Adrenal gland (tissue), 5 donors: ENCODE measurements at regions not wholly inside any gene's neighbourhood (a gene's known extent, or its start where the extent isn't known, plus 50 kb on each side); places are given as distances from the start of the nearest gene placed in this dataset.

Experiments used
- POLR2A ChIP-seq, 2 donors: fragments of 450-650 bp; IDR thresholded peaks; one replicate each; pipeline ENCODE4 v1.6.1; 2017; ENCODE audit warnings: antibody characterized with exemption in 2 of 2, mild to moderate bottlenecking in 2 of 2, moderate library complexity in 1 of 2
- TF ChIP-seq, protein P1 (sequence below), 6 experiments: fragments of 450-650 bp in 4 of 6; fragments of 200-600 bp in 2 of 6; sonication (generic) in 1 of 6; IDR thresholded peaks; 1 replicate in 5 of 6; 2 replicates in 1 of 6; pipeline versions ENCODE4 v1.5.1 to v1.8.0; 2016 to 2021; ENCODE audit warnings: antibody characterized with exemption in 6 of 6, mild to moderate bottlenecking in 2 of 6, moderate library complexity in 1 of 6
- donor health status: DM: no; HTN: no; CAD: no.

GRCh38 chr12:90253136-90253535, 544.5 kb upstream of the ATP2B1 start:
- TF ChIP-seq, protein P1, sequence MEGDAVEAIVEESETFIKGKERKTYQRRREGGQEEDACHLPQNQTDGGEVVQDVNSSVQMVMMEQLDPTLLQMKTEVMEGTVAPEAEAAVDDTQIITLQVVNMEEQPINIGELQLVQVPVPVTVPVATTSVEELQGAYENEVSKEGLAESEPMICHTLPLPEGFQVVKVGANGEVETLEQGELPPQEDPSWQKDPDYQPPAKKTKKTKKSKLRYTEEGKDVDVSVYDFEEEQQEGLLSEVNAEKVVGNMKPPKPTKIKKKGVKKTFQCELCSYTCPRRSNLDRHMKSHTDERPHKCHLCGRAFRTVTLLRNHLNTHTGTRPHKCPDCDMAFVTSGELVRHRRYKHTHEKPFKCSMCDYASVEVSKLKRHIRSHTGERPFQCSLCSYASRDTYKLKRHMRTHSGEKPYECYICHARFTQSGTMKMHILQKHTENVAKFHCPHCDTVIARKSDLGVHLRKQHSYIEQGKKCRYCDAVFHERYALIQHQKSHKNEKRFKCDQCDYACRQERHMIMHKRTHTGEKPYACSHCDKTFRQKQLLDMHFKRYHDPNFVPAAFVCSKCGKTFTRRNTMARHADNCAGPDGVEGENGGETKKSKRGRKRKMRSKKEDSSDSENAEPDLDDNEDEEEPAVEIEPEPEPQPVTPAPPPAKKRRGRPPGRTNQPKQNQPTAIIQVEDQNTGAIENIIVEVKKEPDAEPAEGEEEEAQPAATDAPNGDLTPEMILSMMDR (IDR thresholded peaks at IDR 0.05) = no peak
- no peak for TF ChIP-seq POLR2A (IDR thresholded peaks at IDR 0.05)
